ENCODE measurements at regions not wholly inside any gene's neighbourhood (a gene's known extent, or its start where the extent isn't known, plus 50 kb on each side); places are given as distances from the start of the nearest gene placed in this dataset.

DNA sequence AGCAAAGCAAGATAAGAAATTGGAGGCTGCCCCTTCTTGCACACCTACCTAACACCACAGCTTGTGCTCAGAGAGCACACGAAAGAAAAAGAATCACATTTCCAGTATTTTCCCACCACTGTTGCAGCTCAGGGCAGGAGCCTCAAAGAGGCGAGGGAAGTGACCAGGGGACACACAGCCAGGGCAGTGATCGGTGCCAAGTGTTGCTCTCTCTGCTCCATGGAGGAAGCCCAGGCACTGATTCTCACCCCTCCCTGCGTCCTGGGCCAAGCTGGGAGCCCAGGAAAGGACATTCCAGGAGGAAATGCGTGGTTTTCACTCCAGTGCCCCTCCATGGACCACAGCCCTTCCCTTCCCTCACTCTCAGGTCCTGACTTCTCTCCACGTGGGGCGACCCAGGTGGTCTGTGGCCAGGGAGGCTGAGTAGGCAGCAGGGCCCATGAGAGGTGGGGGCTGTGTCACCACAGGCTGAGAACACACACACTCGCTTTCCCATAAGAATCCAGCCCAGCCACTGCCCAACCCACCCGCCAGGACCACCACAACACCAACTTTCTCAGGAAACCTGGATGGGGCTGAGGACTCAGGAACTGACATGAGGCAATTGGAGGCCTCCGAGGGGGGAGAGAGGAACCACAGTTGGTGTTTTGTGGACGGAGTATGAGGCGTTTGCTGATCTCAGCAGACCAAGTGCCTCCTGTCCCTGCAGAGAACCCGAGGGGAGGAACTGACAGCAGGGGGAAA is 81.7 kb upstream of the MAFB start:
- DNase-seq (ENCODE audit: extremely low read depth, low read depth), result no peak

DNA sequence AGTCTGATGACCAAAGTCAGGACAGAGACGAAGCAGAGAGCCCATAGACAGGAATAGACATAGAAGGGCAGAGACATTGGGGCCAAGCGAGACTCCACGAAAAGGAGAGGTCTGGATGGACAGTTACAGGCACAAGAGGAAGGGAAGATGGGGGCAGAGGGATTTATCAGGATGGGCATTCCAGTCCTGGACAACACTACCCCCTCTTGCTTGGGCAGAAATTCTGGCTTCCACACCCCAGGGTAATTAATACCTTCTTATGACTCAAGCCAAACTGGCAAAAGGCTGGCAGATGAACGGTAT is 82.2 kb upstream of the MAFB start:
- no peak for DNase-seq (ENCODE audit: extremely low read depth, low read depth)
- TF ChIP-seq CTCF (IDR thresholded peaks at IDR 0.05; ENCODE audit: low read depth, low read length), result no peak

More for the DNA sequence above, 81.7 kb upstream of the MAFB start:
- no peak for TF ChIP-seq CTCF (IDR thresholded peaks at IDR 0.05; ENCODE audit: low read depth, low read length)

DNA sequence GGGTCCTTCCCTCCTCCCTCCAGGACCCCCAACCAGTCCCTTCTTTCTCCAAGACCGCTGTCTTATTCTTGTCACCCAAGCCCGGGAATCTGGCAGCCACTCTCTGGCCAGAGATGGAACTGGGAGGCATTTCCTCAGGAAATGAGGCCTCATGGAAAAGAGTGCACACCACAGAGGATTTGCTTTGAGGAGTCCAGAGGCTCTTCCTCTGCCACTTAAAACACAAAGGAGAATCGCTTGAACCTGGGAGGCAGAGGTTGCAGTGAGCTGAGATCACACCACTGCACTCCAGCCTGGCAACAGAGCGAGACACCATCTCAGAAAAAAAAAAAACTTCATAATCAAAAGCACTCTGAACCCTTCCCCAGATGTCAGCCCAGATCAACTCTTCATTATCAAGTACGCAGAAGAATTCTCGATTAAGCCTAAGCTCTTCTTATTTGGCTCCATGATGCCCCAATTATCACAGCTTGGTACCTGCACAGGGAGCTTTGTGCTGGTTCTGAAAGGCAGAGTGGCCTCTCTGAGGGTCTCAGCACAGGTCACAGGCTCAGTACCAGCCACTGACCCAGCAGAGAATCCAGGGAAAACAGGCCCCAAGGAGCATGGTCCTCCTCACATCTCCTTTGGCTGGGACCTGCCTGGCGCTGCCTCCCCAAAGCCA is 82.9 kb upstream of the MAFB start:
- no peak for TF ChIP-seq CTCF (IDR thresholded peaks at IDR 0.05; ENCODE audit: low read depth, low read length)
- no peak for DNase-seq (ENCODE audit: extremely low read depth, low read depth)

DNA sequence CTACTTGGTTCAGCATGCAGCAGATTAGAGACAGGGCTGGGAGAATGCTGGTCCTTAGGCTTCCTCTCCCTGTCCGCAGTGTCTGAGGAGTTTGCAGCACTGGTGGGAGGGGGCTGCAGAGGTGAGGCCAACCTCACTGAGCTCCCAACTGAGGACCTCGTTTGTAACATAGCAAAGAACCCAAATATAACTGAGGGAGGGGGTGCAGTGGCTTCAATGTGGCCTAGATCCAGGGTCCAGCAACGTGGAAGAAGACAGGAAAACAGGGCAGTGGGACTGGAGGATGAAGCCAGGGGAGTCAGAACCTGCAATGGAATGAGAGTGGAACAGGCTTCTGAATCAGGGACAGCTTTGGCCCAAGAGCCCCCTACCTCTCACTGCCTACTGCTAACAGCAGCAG is 84.3 kb upstream of the MAFB start:
- TF ChIP-seq CTCF (IDR thresholded peaks at IDR 0.05; ENCODE audit: low read depth, low read length), result no peak
- no peak for DNase-seq (ENCODE audit: extremely low read depth, low read depth)

- no peak for DNase-seq (ENCODE audit: extremely low read depth, low read depth)
- no peak for TF ChIP-seq CTCF (IDR thresholded peaks at IDR 0.05; ENCODE audit: low read depth, low read length)
Observed at GRCh38 chr20:40774252-40774651, 85.2 kb upstream of the MAFB start.

- no peak for TF ChIP-seq CTCF (IDR thresholded peaks at IDR 0.05; ENCODE audit: low read depth, low read length)
- no peak for DNase-seq (ENCODE audit: extremely low read depth, low read depth)
Observed at GRCh38 chr20:40775561-40776146, 86.6 kb upstream of the MAFB start.

Data from AG09319 (cell line).